NB4 (cell line): ENCODE measurements at regions not wholly inside any gene's neighbourhood (a gene's known extent, or its start where the extent isn't known, plus 50 kb on each side); places are given as distances from the start of the nearest gene placed in this dataset.

Experiments
- DNase-seq: peaks from one replicate; pipeline ENCODE4 v3.0.0; 2010; ENCODE audit warnings: low read depth
- H3K4me3 ChIP-seq: one replicate; pipeline ENCODE4 v1.5.1; 2011; ENCODE audit warnings: mild to moderate bottlenecking, low read depth, low read length, moderate library complexity
- CTCF ChIP-seq: IDR thresholded peaks from one replicate; pipeline ENCODE4 v1.5.1; 2012; ENCODE audit warnings: low read depth, low read length
- MAX ChIP-seq: IDR thresholded peaks from 2 replicates; pipeline ENCODE4 v1.6.1; 2011; ENCODE audit warnings: low read depth, low read length
- MYC ChIP-seq: IDR thresholded peaks from 2 replicates; pipeline ENCODE4 v1.6.1; 2011; ENCODE audit warnings: low read depth, low read length
- POLR2A ChIP-seq: IDR thresholded peaks from 2 replicates; pipeline ENCODE4 v1.6.1; 2011; ENCODE audit warnings: mild to moderate bottlenecking; ENCODE audit not compliant: insufficient read length; ENCODE audit errors: extremely low read depth

GRCh38 chr3:166322391-166322790 is 485.2 kb upstream of the BCHE start:
- TF ChIP-seq POLR2A, result no peak
- no peak for TF ChIP-seq MYC
- no peak overlapping the region for H3K4me3 ChIP-seq
- no peak for DNase-seq

GRCh38 chr3:166307756-166308350 is 470.6 kb upstream of the BCHE start:
- H3K4me3 ChIP-seq, result no peak overlapping the region
- no peak for TF ChIP-seq MAX
- no peak for TF ChIP-seq MYC
- TF ChIP-seq CTCF, result no peak
- no peak for DNase-seq

- DNase-seq, result no peak
- TF ChIP-seq MAX, result no peak
- no peak for TF ChIP-seq MYC
- TF ChIP-seq POLR2A, result no peak
- no peak for TF ChIP-seq CTCF
- H3K4me3 ChIP-seq, result no peak overlapping the region
Measured at GRCh38 chr3:166304584-166304983, 467.4 kb upstream of the BCHE start.

- TF ChIP-seq MYC (no peak), CTCF (no peak), MAX (no peak), POLR2A (no peak)
- DNase-seq, result no peak
- no peak overlapping the region for H3K4me3 ChIP-seq
Measured at GRCh38 chr3:166303681-166304080, 466.5 kb upstream of the BCHE start.

GRCh38 chr3:166302331-166302730 is 465.1 kb upstream of the BCHE start:
- no peak overlapping the region for H3K4me3 ChIP-seq
- TF ChIP-seq CTCF (no peak), POLR2A (no peak)
- no peak for DNase-seq

- H3K4me3 ChIP-seq, result no peak overlapping the region
- DNase-seq, result no peak
- TF ChIP-seq CTCF (no peak), MYC (no peak), MAX (no peak), POLR2A (no peak)
Measured at GRCh38 chr3:166296179-166296783, 459.1 kb upstream of the BCHE start.
